ENCODE measurements at regions not wholly inside any gene's neighbourhood (a gene's known extent, or its start where the extent isn't known, plus 50 kb on each side); places are given as distances from the start of the nearest gene placed in this dataset.

- no peak for TF ChIP-seq CTCF (IDR thresholded peaks at IDR 0.05; ENCODE audit: control extremely low read depth, extremely low read depth, low read depth, missing control alignments)
- CTCF ChIA-PET: interaction anchor here (2.3 kb wide), 1 partner anchor 13 kb away, joined by 6 read pairs; no protein-coding TSS in a partner anchor
Measured at GRCh38 chr13:34224877-34225276, 406.9 kb downstream of the RFC3 start.

GRCh38 chr13:34230271-34230670, 412.3 kb downstream of the RFC3 start:
- no peak for DNase-seq (ENCODE audit: extremely low spot score)
- ChIA-PET CTCF (no interaction called here), POLR2A (no interaction called here)
- no peak for TF ChIP-seq CTCF (IDR thresholded peaks at IDR 0.05; ENCODE audit: control extremely low read depth, extremely low read depth, low read depth, missing control alignments)

More at GRCh38 chr13:34224877-34225276, 406.9 kb downstream of the RFC3 start:
- POLR2A ChIA-PET: no interaction called here
- DNase-seq (ENCODE audit: extremely low spot score): no peak

GRCh38 chr13:34241332-34241731, 423.4 kb downstream of the RFC3 start:
- TF ChIP-seq CTCF (IDR thresholded peaks at IDR 0.05; ENCODE audit: control extremely low read depth, extremely low read depth, low read depth, missing control alignments): no peak
- no peak for DNase-seq (ENCODE audit: extremely low spot score)
- CTCF ChIA-PET: interaction anchor here (1.3 to 2.1 kb wide), 2 partner anchors 8 to 10 kb away, joined by 3 to 6 read pairs; no protein-coding TSS in a partner anchor
- POLR2A ChIA-PET: no interaction called here

GRCh38 chr13:34243403-34243802, 425.5 kb downstream of the RFC3 start:
- ChIA-PET POLR2A (no interaction called here), CTCF (interaction anchor here (0.9 kb wide), 1 partner anchor 9 kb away, joined by 3 read pairs; no protein-coding TSS in a partner anchor)
- TF ChIP-seq CTCF (IDR thresholded peaks at IDR 0.05; ENCODE audit: control extremely low read depth, extremely low read depth, low read depth, missing control alignments): no peak
- DNase-seq (ENCODE audit: extremely low spot score): no peak

- no peak for DNase-seq (ENCODE audit: extremely low spot score)
- CTCF ChIA-PET: no interaction called here
- POLR2A ChIA-PET: no interaction called here
- no peak for TF ChIP-seq CTCF (IDR thresholded peaks at IDR 0.05; ENCODE audit: control extremely low read depth, extremely low read depth, low read depth, missing control alignments)
Measured at GRCh38 chr13:34246511-34246910, 428.6 kb downstream of the RFC3 start.

GRCh38 chr13:34247596-34247995, 429.6 kb downstream of the RFC3 start:
- POLR2A ChIA-PET: no interaction called here
- CTCF ChIA-PET: no interaction called here
- no peak for DNase-seq (ENCODE audit: extremely low spot score)
- TF ChIP-seq CTCF (IDR thresholded peaks at IDR 0.05; ENCODE audit: control extremely low read depth, extremely low read depth, low read depth, missing control alignments): no peak

All from GM10248 (cell line).